Sigmoid colon (tissue), 4 donors: ENCODE measurements at regions not wholly inside any gene's neighbourhood (a gene's known extent, or its start where the extent isn't known, plus 50 kb on each side); places are given as distances from the start of the nearest gene placed in this dataset.

ENCODE experiments used
- POLR2A ChIP-seq, 2 donors: fragments of 450-650 bp; IDR thresholded peaks; one replicate each; pipeline ENCODE4 v1.6.1; 2016; ENCODE audit warnings: antibody characterized with exemption in 2 of 2, mild to moderate bottlenecking in 2 of 2, moderate library complexity in 2 of 2
- POLR2AphosphoS5 ChIP-seq, 4 donors: sonication (generic); formaldehyde crosslinking; IDR thresholded peaks; one replicate each; pipeline ENCODE4 v1.6.1; 2017; ENCODE audit warnings: antibody characterized with exemption in 4 of 4
- TF ChIP-seq, protein P1 (sequence below), 4 experiments: fragments of 450-650 bp in 3 of 4; fragments of 200-600 bp in 1 of 4; IDR thresholded peaks; one replicate each; pipeline ENCODE4 v1.5.1; 2016 to 2019; ENCODE audit warnings: antibody characterized with exemption in 4 of 4, mild to moderate bottlenecking in 3 of 4, moderate library complexity in 2 of 4

DNA sequence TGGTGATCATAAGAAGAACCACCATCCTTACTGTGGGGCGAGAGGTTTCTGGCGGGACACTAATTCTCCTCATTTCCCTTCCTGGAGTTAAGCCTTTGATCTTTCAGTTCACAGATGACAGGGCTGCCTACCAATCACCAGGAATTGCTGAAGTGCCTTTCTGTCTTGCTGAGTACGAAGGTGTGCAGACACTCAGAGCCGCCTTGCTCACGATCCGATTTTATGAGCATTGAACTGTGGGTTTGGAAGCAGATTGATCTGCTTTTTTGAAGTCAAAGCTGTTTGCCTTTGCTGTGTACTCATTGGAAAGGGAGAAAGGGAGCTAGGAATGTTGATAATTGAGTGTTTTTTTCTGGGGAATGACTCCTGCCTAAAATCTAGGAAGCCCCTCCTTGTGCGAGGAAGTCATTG lies 129.1 kb upstream of the SALL4 start:
- TF ChIP-seq, protein P1, sequence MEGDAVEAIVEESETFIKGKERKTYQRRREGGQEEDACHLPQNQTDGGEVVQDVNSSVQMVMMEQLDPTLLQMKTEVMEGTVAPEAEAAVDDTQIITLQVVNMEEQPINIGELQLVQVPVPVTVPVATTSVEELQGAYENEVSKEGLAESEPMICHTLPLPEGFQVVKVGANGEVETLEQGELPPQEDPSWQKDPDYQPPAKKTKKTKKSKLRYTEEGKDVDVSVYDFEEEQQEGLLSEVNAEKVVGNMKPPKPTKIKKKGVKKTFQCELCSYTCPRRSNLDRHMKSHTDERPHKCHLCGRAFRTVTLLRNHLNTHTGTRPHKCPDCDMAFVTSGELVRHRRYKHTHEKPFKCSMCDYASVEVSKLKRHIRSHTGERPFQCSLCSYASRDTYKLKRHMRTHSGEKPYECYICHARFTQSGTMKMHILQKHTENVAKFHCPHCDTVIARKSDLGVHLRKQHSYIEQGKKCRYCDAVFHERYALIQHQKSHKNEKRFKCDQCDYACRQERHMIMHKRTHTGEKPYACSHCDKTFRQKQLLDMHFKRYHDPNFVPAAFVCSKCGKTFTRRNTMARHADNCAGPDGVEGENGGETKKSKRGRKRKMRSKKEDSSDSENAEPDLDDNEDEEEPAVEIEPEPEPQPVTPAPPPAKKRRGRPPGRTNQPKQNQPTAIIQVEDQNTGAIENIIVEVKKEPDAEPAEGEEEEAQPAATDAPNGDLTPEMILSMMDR (IDR thresholded peaks at IDR 0.05) = no peak
- TF ChIP-seq POLR2AphosphoS5 (IDR thresholded peaks at IDR 0.05) (no peak), POLR2A (IDR thresholded peaks at IDR 0.05) (no peak)
